ENCODE measurements at regions not wholly inside any gene's neighbourhood (a gene's known extent, or its start where the extent isn't known, plus 50 kb on each side); places are given as distances from the start of the nearest gene placed in this dataset.

DNA sequence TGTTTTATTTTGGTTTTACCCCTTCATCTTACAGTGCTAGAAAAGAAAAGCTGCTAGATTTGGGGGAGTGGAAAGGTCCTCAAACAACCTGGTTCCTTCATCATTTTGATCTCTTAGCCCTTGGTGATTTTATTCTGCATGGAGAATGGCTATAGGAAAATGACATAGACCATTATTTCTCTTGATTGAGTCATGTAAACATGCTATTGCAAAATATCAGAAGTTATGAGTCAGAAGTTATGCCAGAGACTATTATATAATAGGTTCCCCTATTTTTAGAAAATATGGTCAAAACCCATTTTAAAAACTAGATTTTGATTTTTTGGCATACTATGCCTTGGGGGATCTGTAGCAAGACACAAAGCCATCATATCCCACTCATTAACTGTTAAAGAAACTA, 83.7 kb upstream of the FAM9C start:
- TF ChIP-seq TCF12 (IDR thresholded peaks at IDR 0.05; ENCODE audit: low read depth): no peak
- TF ChIP-seq RAD21 (IDR thresholded peaks at IDR 0.05; ENCODE audit: low read depth): no peak
- TF ChIP-seq ZBTB7A (IDR thresholded peaks at IDR 0.05; ENCODE audit: low read depth): no peak
- TF ChIP-seq, protein P1, sequence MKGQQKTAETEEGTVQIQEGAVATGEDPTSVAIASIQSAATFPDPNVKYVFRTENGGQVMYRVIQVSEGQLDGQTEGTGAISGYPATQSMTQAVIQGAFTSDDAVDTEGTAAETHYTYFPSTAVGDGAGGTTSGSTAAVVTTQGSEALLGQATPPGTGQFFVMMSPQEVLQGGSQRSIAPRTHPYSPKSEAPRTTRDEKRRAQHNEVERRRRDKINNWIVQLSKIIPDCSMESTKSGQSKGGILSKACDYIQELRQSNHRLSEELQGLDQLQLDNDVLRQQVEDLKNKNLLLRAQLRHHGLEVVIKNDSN (IDR thresholded peaks at IDR 0.05): no peak
- TF ChIP-seq FOXM1 (IDR thresholded peaks at IDR 0.05; ENCODE audit: borderline replicate concordance, low read depth): no peak
- no peak for TF ChIP-seq NFIC (IDR thresholded peaks at IDR 0.05)
- TF ChIP-seq TAF1 (IDR thresholded peaks at IDR 0.05; ENCODE audit: low read depth): no peak
- TF ChIP-seq YY1 (IDR thresholded peaks at IDR 0.05; ENCODE audit: low read depth): no peak
- no peak for TF ChIP-seq CREB1 (IDR thresholded peaks at IDR 0.05; ENCODE audit: low read depth)
- no peak for TF ChIP-seq EGR1 (IDR thresholded peaks at IDR 0.05)
- TF ChIP-seq, protein P2, sequence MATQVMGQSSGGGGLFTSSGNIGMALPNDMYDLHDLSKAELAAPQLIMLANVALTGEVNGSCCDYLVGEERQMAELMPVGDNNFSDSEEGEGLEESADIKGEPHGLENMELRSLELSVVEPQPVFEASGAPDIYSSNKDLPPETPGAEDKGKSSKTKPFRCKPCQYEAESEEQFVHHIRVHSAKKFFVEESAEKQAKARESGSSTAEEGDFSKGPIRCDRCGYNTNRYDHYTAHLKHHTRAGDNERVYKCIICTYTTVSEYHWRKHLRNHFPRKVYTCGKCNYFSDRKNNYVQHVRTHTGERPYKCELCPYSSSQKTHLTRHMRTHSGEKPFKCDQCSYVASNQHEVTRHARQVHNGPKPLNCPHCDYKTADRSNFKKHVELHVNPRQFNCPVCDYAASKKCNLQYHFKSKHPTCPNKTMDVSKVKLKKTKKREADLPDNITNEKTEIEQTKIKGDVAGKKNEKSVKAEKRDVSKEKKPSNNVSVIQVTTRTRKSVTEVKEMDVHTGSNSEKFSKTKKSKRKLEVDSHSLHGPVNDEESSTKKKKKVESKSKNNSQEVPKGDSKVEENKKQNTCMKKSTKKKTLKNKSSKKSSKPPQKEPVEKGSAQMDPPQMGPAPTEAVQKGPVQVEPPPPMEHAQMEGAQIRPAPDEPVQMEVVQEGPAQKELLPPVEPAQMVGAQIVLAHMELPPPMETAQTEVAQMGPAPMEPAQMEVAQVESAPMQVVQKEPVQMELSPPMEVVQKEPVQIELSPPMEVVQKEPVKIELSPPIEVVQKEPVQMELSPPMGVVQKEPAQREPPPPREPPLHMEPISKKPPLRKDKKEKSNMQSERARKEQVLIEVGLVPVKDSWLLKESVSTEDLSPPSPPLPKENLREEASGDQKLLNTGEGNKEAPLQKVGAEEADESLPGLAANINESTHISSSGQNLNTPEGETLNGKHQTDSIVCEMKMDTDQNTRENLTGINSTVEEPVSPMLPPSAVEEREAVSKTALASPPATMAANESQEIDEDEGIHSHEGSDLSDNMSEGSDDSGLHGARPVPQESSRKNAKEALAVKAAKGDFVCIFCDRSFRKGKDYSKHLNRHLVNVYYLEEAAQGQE (IDR thresholded peaks at IDR 0.05; ENCODE audit: low read depth): no peak
- TF ChIP-seq, protein P3, sequence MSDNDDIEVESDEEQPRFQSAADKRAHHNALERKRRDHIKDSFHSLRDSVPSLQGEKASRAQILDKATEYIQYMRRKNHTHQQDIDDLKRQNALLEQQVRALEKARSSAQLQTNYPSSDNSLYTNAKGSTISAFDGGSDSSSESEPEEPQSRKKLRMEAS (IDR thresholded peaks at IDR 0.05): no peak
- no peak for TF ChIP-seq EP300 (IDR thresholded peaks at IDR 0.05; ENCODE audit: borderline replicate concordance)
- no peak for TF ChIP-seq TEAD4 (IDR thresholded peaks at IDR 0.05)
- no peak for TF ChIP-seq CEBPB (IDR thresholded peaks at IDR 0.05)

DNA sequence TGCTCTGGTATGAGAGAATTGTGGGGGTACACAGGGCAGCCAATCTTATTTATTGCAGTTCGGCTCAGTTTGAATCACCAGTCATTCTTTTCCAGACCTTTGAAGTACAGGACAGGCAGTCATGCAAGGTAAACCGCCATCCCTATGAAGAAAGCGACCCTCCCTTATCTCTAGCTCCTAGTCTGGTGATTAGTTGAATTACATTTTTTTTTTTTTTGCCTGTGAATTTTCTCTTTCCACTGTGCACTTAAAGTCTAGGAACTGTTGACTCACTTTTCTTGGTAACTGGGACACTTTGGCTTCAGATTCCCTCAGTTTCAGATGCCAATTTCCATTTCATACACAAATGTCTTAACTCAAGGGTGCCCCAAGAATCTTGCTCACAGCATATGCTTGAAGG, 82.4 kb upstream of the FAM9C start:
- 0 out of 2 replicates have a peak, but pooled peaks have one; percentile 20 for TF ChIP-seq EP300 (IDR thresholded peaks at IDR 0.05; ENCODE audit: borderline replicate concordance)
- no peak for TF ChIP-seq RAD21 (IDR thresholded peaks at IDR 0.05; ENCODE audit: low read depth)
- no peak for TF ChIP-seq TAF1 (IDR thresholded peaks at IDR 0.05; ENCODE audit: low read depth)

DNA sequence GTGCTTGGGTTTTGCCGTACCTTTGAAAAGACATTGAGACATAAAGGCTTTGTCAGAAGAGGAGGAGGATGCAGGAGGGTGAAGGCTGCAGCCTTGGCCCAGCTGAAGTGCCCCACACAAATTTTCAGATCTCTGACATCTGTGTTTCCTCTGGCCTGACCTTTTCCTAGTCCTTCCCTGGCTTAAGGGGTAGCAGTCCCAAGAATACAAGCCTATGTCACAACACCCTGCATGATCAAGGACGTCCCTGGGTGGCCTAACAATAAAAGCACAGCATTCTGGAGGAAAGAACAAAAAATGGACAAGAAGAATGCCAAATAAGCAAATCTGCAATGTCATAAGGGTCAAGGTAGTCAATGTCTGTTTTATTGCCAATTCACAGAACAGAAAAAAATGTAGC, 80.8 kb upstream of the FAM9C start:
- no peak for TF ChIP-seq CREB1 (IDR thresholded peaks at IDR 0.05; ENCODE audit: low read depth)
- TF ChIP-seq NFIC (IDR thresholded peaks at IDR 0.05): no peak
- no peak for TF ChIP-seq TEAD4 (IDR thresholded peaks at IDR 0.05)
- TF ChIP-seq RAD21 (IDR thresholded peaks at IDR 0.05; ENCODE audit: low read depth): no peak
- TF ChIP-seq, protein P2 (IDR thresholded peaks at IDR 0.05; ENCODE audit: low read depth): no peak
- no peak for TF ChIP-seq FOXM1 (IDR thresholded peaks at IDR 0.05; ENCODE audit: borderline replicate concordance, low read depth)
- TF ChIP-seq TAF1 (IDR thresholded peaks at IDR 0.05; ENCODE audit: low read depth): no peak
- no peak for TF ChIP-seq ZBTB7A (IDR thresholded peaks at IDR 0.05; ENCODE audit: low read depth)
- TF ChIP-seq CEBPB (IDR thresholded peaks at IDR 0.05): no peak
- TF ChIP-seq, protein P1 (IDR thresholded peaks at IDR 0.05): no peak
- TF ChIP-seq YY1 (IDR thresholded peaks at IDR 0.05; ENCODE audit: low read depth): no peak
- TF ChIP-seq, protein P3 (IDR thresholded peaks at IDR 0.05): no peak
- no peak for TF ChIP-seq EP300 (IDR thresholded peaks at IDR 0.05; ENCODE audit: borderline replicate concordance)
- no peak for TF ChIP-seq TCF12 (IDR thresholded peaks at IDR 0.05; ENCODE audit: low read depth)
- no peak for TF ChIP-seq EGR1 (IDR thresholded peaks at IDR 0.05)

DNA sequence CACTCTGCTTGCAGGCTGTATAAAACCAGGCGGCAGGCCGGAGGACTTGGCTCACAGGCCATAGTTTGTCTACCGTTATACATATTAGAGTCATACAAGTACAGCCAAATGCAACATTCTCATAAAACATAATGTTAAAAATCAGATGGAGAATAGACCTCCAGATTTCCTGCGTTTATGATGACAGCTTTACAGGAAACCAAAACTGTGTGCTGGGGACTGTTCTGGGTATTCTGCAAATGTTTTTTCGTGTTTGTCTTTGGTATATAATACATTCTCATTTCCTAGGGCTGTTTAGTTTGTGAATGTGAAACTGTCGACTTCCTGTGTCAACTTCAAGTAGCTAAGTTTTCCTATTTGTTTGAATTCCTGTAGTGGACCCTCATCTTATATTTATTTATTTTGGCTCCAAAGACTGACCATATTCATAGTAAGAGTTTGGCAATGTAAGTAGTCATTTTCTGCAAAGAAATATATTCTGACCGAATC, 79.5 kb upstream of the FAM9C start:
- no peak for TF ChIP-seq RAD21 (IDR thresholded peaks at IDR 0.05; ENCODE audit: low read depth)
- TF ChIP-seq, protein P1 (IDR thresholded peaks at IDR 0.05): no peak
- no peak for TF ChIP-seq TEAD4 (IDR thresholded peaks at IDR 0.05)
- TF ChIP-seq, protein P2 (IDR thresholded peaks at IDR 0.05; ENCODE audit: low read depth): no peak
- no peak for TF ChIP-seq CEBPB (IDR thresholded peaks at IDR 0.05)
